ENCODE measurements at regions not wholly inside any gene's neighbourhood (a gene's known extent, or its start where the extent isn't known, plus 50 kb on each side); places are given as distances from the start of the nearest gene placed in this dataset.

GRCh38 chr4:83839615-83840014 is 303.7 kb downstream of the GPAT3 start:
- Histone ChIP-seq H3K4me1 (no peaks in the 10 kb centered on the region), H3K9me3 (no peaks in the 10 kb centered on the region), H3K27me3 (no peaks in the 10 kb centered on the region), H3K36me3 (no peaks in the 10 kb centered on the region), H3K27ac (no peak overlapping the region), H3K4me3 (replicated peaks in 1 of 3) (no peak overlapping the region)
- DNase-seq, result no peak
- intact Hi-C loops (cut with DNase I), result no loop called here
- WGBS, 2 donors, result 88 to 91% methylated on average over 2 of the region's 2 CpGs
- TF ChIP-seq POLR2A (IDR thresholded peaks at IDR 0.05) (no peak), CTCF (IDR thresholded peaks at IDR 0.05) (no peak)

- TF ChIP-seq CTCF (IDR thresholded peaks at IDR 0.05) (no peak), POLR2A (IDR thresholded peaks at IDR 0.05) (no peak)
- Histone ChIP-seq H3K9me3 (no peaks in the 10 kb centered on the region), H3K36me3 (no peaks in the 10 kb centered on the region), H3K27me3 (no peaks in the 10 kb centered on the region), H3K4me1 (no peaks in the 10 kb centered on the region), H3K27ac (no peak overlapping the region), H3K4me3 (replicated peaks in 1 of 3) (no peak overlapping the region)
- no peak for DNase-seq
- WGBS, 2 donors, result 80 to 84% methylated on average over 5 of the region's 5 CpGs
- intact Hi-C loops (cut with DNase I), result no loop called here
Measured at GRCh38 chr4:83837614-83838308, 301.9 kb downstream of the GPAT3 start.

- Histone ChIP-seq H3K27ac (no peak overlapping the region), H3K9me3 (no peaks in the 10 kb centered on the region), H3K36me3 (no peaks in the 10 kb centered on the region), H3K4me1 (no peaks in the 10 kb centered on the region), H3K4me3 (replicated peaks in 1 of 3) (no peak overlapping the region), H3K27me3 (no peaks in the 10 kb centered on the region)
- TF ChIP-seq POLR2A (IDR thresholded peaks at IDR 0.05), result no peak
- no peak for TF ChIP-seq CTCF (IDR thresholded peaks at IDR 0.05)
- no peak for DNase-seq
- intact Hi-C loops (cut with DNase I), result no loop called here
- WGBS, 2 donors, result 78% methylated on average over 2 of the region's 2 CpGs
Measured at GRCh38 chr4:83833920-83834319, 298.0 kb downstream of the GPAT3 start.

GRCh38 chr4:83832110-83832825 is 296.4 kb downstream of the GPAT3 start:
- 88 to 93% methylated on average over 4 of the region's 4 CpGs for whole genome bisulfite sequencing, 2 donors
- intact Hi-C loops (cut with DNase I), result no loop called here
- Histone ChIP-seq H3K4me1 (no peaks in the 10 kb centered on the region), H3K27me3 (no peaks in the 10 kb centered on the region), H3K9me3 (no peaks in the 10 kb centered on the region), H3K4me3 (replicated peaks in 1 of 3) (no peak overlapping the region), H3K36me3 (no peaks in the 10 kb centered on the region), H3K27ac (no peak overlapping the region)
- TF ChIP-seq CTCF (IDR thresholded peaks at IDR 0.05) (no peak), POLR2A (IDR thresholded peaks at IDR 0.05) (no peak)
- no peak for DNase-seq

GRCh38 chr4:83831588-83831987 is 295.7 kb downstream of the GPAT3 start:
- H3K27ac ChIP-seq, result no peak overlapping the region
- H3K27me3 ChIP-seq, result no peaks in the 10 kb centered on the region
- intact Hi-C loops (cut with DNase I), result no loop called here
- no peaks in the 10 kb centered on the region for H3K36me3 ChIP-seq
- H3K9me3 ChIP-seq, result no peaks in the 10 kb centered on the region
- no peak for TF ChIP-seq CTCF (IDR thresholded peaks at IDR 0.05)
- no peak for TF ChIP-seq POLR2A (IDR thresholded peaks at IDR 0.05)
- no peaks in the 10 kb centered on the region for H3K4me1 ChIP-seq
- DNase-seq, result no peak
- H3K4me3 ChIP-seq (replicated peaks in 1 of 3), result no peak overlapping the region
